Erythroblast (primary cell): ENCODE measurements at regions not wholly inside any gene's neighbourhood (a gene's known extent, or its start where the extent isn't known, plus 50 kb on each side); places are given as distances from the start of the nearest gene placed in this dataset.

ENCODE experiments used
- GATA1 ChIP-seq: IDR thresholded peaks from 2 replicates; pipeline ENCODE4 v1.6.1; 2011; ENCODE audit warnings: low read depth, mild to moderate bottlenecking, control low read depth, low read length, moderate library complexity
- POLR2A ChIP-seq: IDR thresholded peaks from 2 replicates; pipeline ENCODE4 v1.6.1; 2011; ENCODE audit warnings: mild to moderate bottlenecking, low read length

GRCh38 chr13:57314897-57315520 is 148.0 kb downstream of the PRR20E start:
- no peak for TF ChIP-seq POLR2A
- no peak for TF ChIP-seq GATA1
